Fibroblast of pulmonary artery (primary cell): ENCODE measurements at regions not wholly inside any gene's neighbourhood (a gene's known extent, or its start where the extent isn't known, plus 50 kb on each side); places are given as distances from the start of the nearest gene placed in this dataset.

Experiments used
- DNase-seq: peaks from one replicate; pipeline ENCODE4 v3.0.0-alpha.2; 2010; ENCODE audit warnings: low read depth
- H3K4me3 ChIP-seq: replicated peaks from 2 replicates; pipeline ENCODE4 v1.5.1; 2011; ENCODE audit warnings: low read depth, mild to moderate bottlenecking, control low read depth, low read length, moderate library complexity
- CTCF ChIP-seq: IDR thresholded peaks from 2 replicates; pipeline ENCODE4 v1.5.1; 2011; ENCODE audit warnings: mild to moderate bottlenecking, control low read depth, low read length, inconsistent platforms; ENCODE audit errors: missing control alignments

- DNase-seq = no peak
- no peak for TF ChIP-seq CTCF
- no peak overlapping the region for H3K4me3 ChIP-seq
These were observed 222.4 kb upstream of the JUN start for GRCh38 chr1:59006289-59006658.

- no peak for TF ChIP-seq CTCF
- no peak for DNase-seq
- H3K4me3 ChIP-seq = no peak overlapping the region
These were observed 223.1 kb upstream of the JUN start for GRCh38 chr1:59006932-59007331.

- no peak for DNase-seq
- H3K4me3 ChIP-seq = no peak overlapping the region
These were observed 223.6 kb upstream of the JUN start for GRCh38 chr1:59007429-59007819.

GRCh38 chr1:59007820-59008598 lies 224.2 kb upstream of the JUN start:
- peak; percentile 39 for DNase-seq

More at GRCh38 chr1:59007429-59007819, 223.6 kb upstream of the JUN start:
- no peak for TF ChIP-seq CTCF

GRCh38 chr1:59008599-59009347 lies 224.9 kb upstream of the JUN start:
- no peak overlapping the region for H3K4me3 ChIP-seq
- no peak for DNase-seq
- no peak for TF ChIP-seq CTCF

More at GRCh38 chr1:59007820-59008598, 224.2 kb upstream of the JUN start:
- H3K4me3 ChIP-seq = no peak overlapping the region
- no peak for TF ChIP-seq CTCF

- no peak for DNase-seq
- TF ChIP-seq CTCF = no peak
- no peak overlapping the region for H3K4me3 ChIP-seq
These were observed 227.8 kb upstream of the JUN start for GRCh38 chr1:59011663-59012062.
